NCI-H2227 treated with DMSO at 0.1 percent for 48 hours (cell line): ENCODE measurements at regions not wholly inside any gene's neighbourhood (a gene's known extent, or its start where the extent isn't known, plus 50 kb on each side); places are given as distances from the start of the nearest gene placed in this dataset.

ENCODE experiments used
- DNase-seq: peaks from one replicate; lab custom pipeline; 2025; lab: John Stamatoyannopoulos, UW

DNA sequence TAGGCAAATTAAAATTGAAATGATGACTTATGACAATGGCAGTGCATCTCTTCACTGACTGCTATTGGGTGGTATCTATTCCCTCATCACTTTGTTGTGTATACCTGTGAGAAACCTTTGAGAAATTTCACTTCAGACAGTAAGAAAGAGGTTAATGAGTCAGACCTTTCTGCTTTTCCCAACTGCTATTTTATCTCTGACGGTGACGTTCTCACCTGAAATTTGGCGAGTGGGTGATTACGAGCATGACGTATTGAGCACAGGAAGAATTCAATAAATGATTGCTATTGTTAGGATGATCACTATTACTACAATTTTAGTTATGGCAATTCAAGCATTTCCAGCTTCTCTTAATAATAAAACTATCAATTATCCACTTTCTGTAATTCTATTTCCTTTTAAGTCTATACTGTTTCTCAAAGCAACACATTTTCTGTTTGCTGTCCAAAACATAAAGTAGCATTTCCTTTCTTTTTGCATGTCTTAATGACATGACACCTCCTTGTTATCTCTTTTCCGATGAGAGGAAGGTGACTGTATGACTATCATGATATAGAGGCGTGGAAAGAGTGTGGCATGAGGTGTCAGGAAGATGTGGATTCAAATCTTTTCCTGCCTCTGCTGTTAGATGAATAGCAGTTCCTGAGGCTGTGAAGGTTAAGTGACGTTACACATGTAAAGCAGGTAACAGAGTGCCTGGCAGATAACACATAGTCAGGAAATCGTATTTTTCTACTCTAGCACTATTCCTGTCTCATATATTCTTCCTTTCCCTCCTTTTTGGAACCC lies 504.9 kb upstream of the SEMA6D start:
- no peak for DNase-seq

DNA sequence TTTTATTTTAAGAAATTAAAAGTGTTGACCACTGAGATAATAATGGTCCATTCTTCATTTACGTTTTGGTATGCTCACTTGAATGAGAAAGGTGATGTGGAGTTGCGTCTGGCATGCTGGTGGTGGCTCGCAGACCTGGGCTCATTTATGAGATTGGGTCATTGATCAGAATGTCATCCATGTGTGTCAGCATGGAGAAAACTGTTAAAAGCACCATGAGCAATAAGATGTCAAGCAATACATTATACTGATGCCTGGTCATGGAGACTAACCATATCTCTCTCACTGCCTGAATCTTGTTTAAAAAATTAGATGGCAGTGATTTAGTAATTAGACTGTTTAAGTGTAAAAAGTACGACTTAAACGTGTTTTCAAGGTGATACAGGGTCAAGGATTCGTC lies 503.4 kb upstream of the SEMA6D start:
- no peak for DNase-seq

DNA sequence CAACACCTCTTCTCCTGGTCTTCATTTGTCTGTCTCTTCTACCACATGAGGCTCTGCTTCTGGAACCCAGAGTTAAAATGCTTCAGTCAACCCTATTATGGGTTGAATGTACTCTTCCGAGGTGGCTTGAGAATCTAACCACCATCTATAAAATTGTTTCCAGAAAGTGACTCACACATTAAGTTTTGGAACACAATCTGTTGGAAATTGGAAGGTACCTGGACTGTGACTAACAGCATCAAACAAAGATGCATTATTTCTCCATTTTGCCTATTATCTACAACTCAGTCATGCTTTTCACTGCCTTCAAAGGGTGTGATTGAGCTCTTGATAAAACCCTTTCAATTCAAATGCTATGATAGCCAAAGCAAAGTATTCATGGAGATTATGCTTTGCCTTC lies 499.0 kb upstream of the SEMA6D start:
- DNase-seq: no peak

DNA sequence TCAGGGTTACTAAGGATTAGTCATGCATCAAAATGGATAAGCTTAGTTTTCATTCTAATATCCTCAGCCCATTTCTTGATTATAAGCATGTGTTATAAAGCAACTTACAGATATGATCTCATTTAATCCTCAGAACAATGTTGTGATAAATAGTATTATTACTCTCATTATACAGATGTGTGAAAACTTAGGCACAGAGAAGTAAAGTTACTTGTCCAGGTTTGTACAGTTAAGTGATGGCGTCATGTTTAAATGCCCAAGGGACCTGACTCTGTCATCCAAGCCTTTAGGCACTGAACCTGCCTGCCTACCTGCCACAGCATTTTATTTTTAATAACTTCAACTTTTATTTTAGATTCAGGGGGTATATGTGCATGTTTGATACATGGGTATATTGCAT lies 472.9 kb upstream of the SEMA6D start:
- DNase-seq: no peak

DNA sequence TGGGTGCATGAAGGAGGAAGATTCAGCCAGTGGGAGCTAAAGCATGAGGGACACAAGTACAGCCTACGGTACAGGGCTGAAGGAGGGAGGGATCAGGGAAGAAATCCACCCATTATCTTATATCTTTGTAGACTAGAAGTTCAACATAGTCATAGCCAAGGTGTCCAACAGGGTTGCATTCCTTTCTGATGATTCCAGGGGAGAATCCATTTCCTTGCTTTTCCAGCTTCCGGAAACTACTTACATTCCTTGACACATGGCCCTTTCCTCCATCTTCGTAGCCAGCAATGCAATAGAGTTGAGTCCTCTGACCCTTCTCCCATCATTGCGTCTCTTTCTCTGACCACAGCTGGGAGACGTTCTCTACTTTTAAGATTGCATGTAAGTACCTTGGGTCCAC lies 471.0 kb upstream of the SEMA6D start:
- DNase-seq: no peak

DNA sequence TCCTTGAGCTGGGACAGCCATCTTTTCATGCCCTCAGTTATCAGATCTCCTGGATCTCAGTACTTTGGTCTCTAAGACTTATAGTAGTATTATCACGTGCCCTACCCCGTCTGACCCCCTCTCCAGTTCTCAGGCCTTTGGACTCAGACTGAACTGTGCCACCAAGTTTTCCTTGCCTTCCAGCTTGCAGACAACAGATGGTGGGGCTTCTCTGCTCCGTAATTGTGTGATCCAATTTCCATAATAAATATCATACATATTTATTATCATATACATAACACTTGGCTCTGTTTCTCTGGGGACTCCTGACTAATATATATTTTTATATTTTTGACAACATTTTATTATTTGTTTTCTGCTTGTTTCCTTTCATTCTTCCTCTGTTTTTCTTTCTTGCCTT lies 458.8 kb upstream of the SEMA6D start:
- no peak for DNase-seq

DNA sequence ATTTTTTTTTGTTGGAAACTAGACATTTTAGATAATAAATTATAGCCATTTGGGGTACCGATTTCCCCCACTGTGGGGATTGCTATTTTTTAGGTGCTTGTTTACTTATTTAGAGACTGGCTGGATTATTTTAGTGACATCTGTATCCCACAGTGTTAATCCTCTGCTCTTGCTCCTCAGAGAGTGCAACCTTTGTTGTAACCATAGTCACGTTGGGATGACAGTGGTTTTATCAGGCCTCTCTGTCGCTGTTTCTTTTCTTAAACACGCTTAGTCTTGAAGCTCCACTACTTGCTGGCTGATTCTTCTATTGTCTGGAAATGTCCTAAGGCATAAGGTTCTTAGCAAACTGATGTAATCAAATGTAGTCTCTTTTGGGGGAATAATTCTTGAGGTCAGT lies 451.6 kb upstream of the SEMA6D start:
- DNase-seq: no peak

DNA sequence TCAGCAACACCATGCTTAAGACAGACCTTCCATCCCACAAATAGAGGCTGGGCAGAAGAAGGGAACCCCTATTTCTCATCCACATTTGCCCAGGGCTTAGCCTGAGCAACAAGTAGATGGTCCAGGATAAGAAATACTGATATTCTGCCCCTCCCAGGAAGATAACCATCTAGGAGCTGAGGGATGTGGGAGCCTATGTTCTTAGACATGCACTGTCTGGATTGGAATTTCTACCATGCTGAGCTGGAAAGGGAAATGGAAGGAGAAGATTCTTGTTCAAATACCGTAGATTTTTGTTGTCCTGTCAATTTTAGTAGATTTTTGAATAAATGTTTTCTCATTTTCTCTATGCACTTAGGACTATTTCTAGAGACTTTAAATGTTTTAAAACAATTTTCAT lies 450.7 kb upstream of the SEMA6D start:
- DNase-seq: no peak

DNA sequence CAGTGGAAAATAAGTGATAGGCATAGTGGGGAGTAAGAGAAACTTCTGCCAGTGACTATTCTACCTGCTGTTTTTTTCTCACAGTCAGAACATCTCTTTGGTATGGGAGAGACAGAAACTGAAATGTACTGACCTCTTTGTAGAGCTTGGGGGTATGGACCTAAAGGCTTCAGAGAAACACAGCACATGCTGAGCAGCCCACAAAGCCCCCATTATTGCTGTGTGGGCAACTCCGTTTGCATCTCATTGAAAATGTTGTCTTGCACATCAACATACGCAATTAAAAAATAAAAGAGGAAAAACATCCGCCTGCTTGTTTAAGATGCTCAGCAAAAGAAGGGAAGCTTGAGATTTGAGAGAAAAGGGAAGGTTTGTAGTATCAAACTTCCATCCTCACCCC lies 443.4 kb upstream of the SEMA6D start:
- DNase-seq: no peak

DNA sequence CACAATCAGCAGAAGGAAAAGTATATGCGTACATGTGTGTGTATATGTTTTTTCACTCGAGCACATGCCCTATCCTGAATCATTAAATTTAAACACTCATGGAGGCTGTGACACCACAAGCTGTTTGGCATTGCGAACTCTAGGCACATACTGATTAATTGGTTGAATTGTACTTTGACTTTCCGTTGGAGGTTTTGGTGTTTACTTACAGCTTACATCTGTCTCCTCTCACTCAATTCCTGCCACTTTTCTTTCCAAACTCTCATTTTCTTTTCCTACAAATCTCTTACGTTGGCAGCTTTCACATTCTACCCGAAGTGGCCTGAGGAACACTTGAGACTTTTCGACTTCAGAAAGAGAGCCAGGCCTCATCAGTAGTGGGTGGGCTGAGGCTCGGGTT lies 434.1 kb upstream of the SEMA6D start:
- DNase-seq: no peak

DNA sequence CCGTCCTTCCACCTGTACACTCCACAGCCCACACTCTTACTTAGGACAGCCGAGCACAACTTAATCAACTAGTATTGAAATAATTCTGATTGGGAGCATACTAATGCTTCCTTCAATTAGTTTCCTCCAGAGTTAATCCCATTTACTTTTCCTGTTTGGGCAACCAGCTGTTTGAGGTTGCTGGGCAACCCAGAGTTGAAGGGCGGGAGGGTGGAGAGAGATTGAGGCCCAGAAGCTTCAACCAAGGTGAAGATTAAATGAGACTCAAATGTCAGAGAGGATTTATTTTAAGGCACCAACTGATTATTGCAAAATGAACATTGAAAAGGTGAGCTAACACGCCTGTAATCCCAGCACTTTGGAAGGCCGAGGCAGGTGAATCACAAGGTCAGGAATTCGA lies 428.5 kb upstream of the SEMA6D start:
- DNase-seq: no peak

DNA sequence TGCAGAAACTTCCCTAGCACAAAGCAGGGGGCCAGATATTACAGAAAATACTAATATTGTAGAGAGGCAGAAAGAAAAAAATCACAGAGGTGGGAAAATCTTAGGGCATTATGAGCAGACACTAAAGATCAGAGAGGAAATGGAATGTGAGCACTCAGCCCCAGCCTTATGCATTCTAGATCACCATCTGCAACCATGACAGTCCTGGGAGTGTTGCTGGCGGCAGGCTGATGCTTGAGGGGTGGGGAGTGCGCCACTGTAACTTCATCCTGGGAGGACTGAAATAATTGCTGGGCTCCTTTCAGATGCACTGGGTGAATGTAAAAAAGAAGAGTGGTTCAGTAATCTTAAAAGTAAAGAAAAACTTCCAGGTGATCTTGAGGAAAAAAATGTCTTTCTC lies 427.6 kb upstream of the SEMA6D start:
- DNase-seq: no peak

DNA sequence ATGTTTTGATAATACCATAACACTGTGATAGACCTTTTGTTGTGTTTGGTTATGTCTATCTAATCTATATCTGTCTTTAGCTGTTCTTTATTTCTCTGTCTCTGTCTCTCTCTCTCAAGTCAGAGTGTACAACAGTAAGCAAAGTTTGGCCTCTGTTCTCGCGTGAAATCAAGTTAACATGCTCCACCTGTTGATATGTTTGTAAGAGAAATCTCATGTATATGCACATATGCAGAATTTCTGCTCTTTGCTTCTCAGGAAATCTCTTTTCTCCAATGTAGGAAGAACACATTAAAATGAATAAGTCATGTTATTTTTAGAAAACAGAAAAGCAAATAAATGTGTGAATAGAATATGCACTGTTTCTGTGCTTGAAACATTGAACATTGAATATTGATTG lies 425.5 kb upstream of the SEMA6D start:
- no peak for DNase-seq

DNA sequence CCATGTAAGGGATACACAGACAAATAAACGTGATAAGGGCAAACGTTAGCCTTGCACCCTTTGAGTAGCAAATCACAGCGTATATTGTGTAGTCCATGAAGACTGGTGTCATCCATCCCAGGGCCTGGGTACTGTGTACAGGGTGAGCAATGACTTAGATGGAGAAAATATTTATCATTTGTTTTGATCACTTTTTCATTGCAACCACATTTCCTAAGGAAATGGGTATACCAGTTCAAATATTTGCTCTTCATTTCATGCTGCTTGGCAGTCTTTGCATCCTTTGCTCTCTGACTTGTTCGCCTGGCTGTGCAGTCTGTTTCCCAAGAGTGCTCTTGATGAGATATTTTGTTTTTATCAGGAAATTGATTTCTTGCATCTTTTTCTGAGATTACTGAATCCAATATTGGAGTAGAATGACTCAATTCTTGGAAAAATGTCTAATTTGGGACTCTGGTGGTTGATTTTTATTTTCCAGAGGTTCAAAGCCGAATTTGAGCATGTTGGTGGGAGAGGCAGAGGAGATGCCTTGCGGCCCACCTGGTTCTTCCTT lies 424.6 kb upstream of the SEMA6D start:
- no peak for DNase-seq

DNA sequence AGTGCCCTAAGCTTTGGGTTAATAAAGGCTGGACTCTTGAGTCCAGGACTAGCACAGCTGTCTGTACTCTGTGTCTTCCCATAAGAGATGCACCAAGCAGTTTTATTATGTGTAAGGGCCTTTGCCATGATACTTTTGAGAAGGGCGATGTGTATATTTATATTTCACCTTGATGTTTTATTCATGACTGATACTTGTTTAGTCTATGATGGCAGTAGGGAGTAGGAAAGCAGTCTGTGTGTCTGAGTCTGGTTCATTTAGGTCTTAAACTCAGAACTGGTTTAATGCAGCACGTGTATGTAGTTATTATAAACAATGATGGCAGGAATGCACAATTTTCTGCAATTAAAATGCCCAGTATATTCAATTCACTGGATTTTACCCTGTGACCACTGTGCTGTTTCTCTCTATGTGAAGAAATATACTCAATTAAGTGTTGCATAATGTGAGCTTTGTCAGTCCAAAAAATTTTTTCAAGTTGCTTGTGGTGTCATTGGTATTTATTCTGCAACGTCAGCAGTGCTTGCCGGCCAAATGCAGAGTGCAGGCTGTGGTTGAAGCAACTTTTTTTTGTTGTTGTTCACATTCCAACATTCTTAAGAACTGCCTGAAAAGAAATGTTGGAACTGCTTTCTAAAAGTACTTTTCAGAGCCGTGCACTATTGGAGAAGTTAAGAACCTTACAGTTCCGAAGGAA lies 423.7 kb upstream of the SEMA6D start:
- DNase-seq: no peak

DNA sequence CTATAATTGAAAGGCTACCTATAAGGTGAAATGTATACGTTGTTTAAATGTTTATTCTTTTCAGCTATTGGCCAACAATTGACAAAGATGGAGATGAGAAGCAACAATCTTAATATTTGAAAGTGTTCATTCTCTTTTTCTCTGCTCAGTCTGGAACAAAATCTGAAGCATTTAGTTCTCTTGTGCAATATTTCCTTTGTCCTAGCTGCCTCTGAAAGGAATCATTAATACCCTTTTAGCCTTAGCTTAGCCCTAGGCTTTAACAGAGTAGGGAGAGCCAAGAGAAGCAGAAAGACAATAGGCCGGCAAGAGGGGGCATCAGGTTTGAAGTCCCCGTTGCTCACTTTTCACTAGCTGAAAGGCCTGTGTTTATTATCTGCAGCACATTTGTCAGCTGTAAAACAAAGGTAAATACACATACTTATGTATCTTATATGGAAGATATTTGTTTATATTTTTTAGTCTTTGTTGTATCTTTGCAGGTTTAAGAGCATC lies 422.5 kb upstream of the SEMA6D start:
- no peak for DNase-seq

DNA sequence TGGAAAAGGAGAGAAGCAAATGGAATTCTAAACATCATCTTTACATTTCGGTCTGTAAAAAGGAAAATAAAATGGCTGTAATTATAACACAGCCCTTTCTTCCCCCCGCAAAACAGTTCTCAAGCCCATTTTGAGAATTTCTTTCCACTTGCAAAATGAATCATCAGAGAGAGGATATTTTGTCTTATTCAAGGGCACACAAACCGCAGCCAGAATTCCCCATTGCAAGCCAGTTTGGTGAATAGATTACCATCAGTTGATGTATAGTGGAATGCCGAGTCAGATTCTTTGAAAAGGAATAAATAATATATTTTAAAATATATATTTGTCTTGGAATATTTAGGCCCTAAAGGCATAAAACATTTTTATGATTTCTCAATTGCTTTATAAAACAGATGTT lies 420.4 kb upstream of the SEMA6D start:
- no peak for DNase-seq

DNA sequence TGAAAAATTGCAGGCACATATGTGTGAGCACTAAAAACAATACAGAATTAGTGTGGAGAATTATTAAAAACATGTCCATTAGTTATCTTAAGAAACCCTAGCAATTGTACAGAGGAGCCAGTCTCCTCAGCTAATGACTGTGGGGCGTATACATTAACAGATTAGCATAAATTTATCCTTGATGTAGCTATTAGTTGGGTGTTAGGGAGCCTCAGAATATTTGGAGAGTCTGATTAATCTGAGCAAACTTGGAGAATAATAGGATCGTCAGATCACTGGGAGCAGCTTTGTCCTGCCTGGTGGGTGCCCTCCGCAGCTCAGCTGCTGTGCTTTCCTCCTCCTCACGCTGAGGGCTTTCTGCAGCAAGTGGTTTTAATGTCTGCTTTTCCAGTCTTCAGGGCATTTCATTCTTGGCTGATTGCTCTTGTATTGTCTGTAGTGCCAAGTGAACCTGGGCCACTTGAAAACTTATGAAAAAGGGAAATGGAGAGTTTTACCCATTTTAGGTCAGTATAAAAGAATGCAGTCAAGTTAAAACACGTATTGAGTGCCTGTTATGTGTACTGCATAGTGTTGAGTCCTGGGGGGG lies 417.4 kb upstream of the SEMA6D start:
- no peak for DNase-seq

DNA sequence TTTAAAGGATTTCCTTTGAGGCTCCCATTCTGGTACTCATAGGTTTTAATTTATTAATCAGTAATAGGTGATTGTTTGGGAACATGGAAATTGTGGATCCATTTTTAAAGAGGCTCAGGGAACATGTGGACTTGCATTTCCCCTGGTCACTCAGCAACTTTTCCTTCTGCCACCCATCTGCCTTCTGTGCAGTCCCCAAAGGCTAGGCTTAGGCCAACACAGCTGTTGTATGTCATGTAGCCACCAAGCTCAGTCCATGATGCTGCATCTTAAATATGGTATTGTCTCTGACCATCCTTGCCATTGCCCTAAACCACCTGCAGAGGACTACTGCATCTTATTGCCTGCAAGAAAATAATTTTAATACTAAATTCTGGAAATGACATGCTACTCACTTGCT lies 416.7 kb upstream of the SEMA6D start:
- no peak for DNase-seq

DNA sequence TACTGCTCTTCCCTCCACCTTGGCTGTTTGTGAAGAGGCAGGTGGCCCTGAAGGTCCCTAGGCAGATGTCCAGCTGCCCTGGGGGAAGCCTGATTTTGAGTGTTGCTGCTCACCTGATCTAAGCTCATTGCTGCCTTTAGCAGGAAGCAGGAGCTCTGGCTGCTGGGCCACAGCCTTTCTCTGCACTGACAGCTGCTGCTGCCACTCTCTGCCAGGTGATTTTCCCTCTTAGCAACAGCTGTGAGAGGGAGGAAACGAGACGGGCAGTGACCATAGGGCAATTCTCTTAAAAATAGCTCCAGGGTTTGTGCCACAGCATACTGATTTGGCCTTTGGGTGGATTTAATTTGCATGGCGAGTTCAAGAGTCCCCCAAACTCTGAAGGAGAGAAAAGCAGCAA lies 415.8 kb upstream of the SEMA6D start:
- DNase-seq: no peak

DNA sequence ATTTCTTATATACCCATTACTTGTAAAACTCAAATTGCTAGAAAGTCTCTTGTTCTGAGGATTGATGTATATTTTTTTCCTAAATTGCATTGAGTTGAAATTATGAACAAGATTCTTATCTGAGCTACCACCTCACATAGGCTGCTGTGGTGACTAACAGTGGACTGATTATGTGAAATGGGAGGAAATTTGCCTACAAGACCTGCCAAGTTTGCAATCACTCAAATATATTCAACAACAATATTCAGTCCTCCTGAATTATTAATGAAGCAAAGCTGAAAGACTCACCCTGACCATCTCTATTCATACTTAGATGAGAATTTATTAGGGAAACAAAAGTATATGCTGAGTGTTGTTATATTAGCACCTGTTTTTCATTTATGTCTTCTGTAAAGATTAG lies 412.6 kb upstream of the SEMA6D start:
- DNase-seq: no peak

DNA sequence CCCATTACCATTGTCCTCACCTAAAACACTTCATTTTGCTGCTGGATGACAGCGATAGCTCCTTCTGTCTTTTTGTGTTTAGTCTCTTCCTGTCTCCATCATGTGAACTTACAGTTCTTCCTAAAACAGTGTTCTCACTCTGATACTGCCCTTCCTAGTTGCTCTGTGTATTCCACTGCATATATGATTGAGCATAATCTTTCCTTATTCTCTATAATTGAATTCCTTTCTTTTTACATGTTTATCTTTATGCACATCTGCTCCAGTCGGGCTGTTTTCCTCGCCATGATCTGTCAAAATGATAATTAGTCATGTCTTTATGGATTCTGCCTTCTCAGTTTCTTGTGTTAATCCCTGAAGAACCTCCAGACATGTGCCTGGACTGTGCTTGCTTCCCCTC lies 405.1 kb upstream of the SEMA6D start:
- no peak for DNase-seq
